ENCODE measurements at regions not wholly inside any gene's neighbourhood (a gene's known extent, or its start where the extent isn't known, plus 50 kb on each side); places are given as distances from the start of the nearest gene placed in this dataset.
"Not testable (repeated sequence)": the region's sequence is repeated elsewhere in the genome, so short reads cannot be mapped to it uniquely, and the experiment has no call there.

DNA sequence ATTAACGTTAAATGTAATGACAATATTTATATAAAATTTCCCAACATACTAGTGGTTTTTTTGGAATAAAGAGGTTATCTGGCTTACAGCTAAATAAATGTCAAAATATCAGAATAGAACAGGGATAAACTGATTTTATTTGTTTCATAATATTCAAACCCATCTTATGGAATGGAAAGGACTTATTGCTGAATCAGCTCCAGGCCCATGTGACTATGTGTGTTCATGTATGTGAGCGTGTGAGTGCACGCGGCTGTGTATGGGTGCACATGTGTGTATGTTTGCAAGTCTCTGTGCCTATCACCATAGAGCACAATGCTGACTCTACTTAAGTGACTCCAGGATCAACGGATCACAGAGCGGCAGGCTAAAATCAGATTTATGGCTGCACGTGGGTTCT is 392.3 kb upstream of the GRM7 start:
- H3K9me3 ChIP-seq: peaks cover 0 to 5% (median 0%) of the 10 kb centered on the region in 4 donors
- no peaks in the 10 kb centered on the region for H3K27me3 ChIP-seq
- no peaks in the 10 kb centered on the region for H3K36me3 ChIP-seq
- TF ChIP-seq POLR2A (IDR thresholded peaks at IDR 0.05): no peak
- TF ChIP-seq POLR2AphosphoS5 (IDR thresholded peaks at IDR 0.05): no peak
- no peak for TF ChIP-seq EP300 (IDR thresholded peaks at IDR 0.05)
- TF ChIP-seq, protein P1, sequence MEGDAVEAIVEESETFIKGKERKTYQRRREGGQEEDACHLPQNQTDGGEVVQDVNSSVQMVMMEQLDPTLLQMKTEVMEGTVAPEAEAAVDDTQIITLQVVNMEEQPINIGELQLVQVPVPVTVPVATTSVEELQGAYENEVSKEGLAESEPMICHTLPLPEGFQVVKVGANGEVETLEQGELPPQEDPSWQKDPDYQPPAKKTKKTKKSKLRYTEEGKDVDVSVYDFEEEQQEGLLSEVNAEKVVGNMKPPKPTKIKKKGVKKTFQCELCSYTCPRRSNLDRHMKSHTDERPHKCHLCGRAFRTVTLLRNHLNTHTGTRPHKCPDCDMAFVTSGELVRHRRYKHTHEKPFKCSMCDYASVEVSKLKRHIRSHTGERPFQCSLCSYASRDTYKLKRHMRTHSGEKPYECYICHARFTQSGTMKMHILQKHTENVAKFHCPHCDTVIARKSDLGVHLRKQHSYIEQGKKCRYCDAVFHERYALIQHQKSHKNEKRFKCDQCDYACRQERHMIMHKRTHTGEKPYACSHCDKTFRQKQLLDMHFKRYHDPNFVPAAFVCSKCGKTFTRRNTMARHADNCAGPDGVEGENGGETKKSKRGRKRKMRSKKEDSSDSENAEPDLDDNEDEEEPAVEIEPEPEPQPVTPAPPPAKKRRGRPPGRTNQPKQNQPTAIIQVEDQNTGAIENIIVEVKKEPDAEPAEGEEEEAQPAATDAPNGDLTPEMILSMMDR (IDR thresholded peaks at IDR 0.05): no peak
- WGBS, 5 donors: 87 to 94% (median 92%) methylated on average over 7 of the region's 7 CpGs
- no peaks in the 10 kb centered on the region for H3K4me1 ChIP-seq
- intact Hi-C loops (cut with DNase I; ENCODE audit: low total_unique reads): no loop called here
- H3K27ac ChIP-seq: no peak overlapping the region
- H3K4me3 ChIP-seq: no peak overlapping the region
- no peak for DNase-seq

DNA sequence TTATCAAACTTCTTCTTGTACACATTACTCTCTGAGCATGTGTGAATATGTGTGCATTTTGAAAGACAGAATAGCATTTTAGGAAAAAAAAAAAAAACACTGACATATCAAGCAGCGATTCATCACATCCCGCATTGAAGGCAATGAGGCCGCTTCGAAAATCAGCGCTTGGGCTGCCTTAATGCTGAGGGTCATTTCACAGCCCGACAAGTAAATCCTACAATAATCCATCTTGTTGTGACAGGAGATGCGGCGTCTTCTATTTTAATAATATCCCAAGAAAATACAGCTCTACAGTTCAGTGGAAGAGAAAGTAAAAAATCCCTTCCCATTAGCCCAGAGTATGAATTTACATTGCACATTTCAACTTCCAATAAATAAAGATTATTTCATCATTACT is 389.2 kb upstream of the GRM7 start:
- Histone ChIP-seq H3K27me3 (no peaks in the 10 kb centered on the region), H3K9me3 (no peaks in the 10 kb centered on the region), H3K4me3 (no peak overlapping the region), H3K36me3 (no peaks in the 10 kb centered on the region), H3K4me1 (no peaks in the 10 kb centered on the region), H3K27ac (no peak overlapping the region)
- intact Hi-C loops (cut with DNase I; ENCODE audit: low total_unique reads): no loop called here
- WGBS, 5 donors: 72 to 79% (median 74%) methylated on average over 8 of the region's 8 CpGs
- DNase-seq: no peak
- TF ChIP-seq EP300 (IDR thresholded peaks at IDR 0.05) (no peak), POLR2AphosphoS5 (IDR thresholded peaks at IDR 0.05) (no peak), POLR2A (IDR thresholded peaks at IDR 0.05) (no peak)
- TF ChIP-seq, protein P1 (IDR thresholded peaks at IDR 0.05): no peak

DNA sequence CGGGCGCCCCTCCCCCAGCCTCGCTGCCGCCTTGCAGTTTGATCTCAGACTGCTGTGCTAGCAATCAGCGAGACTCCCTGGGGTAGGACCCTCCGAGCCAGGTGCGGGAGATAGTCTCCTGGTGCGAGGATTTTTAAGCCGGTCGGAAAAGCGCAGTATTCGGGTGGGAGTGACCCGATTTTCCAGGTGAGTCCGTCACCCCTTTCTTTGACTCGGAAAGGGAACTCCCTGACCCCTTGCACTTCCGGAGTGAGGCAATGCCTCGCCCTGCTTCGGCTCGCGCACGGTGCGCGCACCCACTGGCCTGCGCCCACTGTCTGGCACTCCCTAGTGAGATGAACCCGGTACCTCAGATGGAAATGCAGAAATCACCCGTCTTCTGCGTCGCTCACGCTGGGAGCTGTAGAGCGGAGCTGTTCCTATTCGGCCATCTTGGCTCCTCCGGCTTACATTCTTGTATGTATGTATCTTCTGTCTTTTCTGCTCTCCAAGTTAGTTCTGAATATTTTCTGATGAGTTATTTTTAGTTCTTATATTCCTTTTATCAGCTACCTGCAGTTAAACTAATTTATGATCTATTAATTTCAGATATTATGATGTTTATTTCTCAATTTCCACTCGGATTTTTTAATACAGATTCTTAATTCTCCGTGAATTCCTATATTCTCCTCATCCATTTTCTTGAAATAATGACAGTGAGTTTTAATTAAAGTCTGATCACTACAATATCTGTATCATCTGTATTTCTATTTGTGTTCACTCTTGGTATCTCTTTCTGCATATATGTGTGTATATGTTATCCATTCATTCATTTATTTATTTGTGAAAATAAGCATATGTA is 370.2 kb upstream of the GRM7 start:
- DNase-seq; H3K4me3 ChIP-seq; H3K9me3 ChIP-seq; H3K27ac ChIP-seq; H3K36me3 ChIP-seq; H3K4me1 ChIP-seq; intact Hi-C loops (cut with DNase I; ENCODE audit: low total_unique reads); H3K27me3 ChIP-seq: not testable (repeated sequence)
- WGBS, 5 donors: 76 to 87% (median 80%) methylated on average over 22 to 33 of the region's 34 CpGs

DNA sequence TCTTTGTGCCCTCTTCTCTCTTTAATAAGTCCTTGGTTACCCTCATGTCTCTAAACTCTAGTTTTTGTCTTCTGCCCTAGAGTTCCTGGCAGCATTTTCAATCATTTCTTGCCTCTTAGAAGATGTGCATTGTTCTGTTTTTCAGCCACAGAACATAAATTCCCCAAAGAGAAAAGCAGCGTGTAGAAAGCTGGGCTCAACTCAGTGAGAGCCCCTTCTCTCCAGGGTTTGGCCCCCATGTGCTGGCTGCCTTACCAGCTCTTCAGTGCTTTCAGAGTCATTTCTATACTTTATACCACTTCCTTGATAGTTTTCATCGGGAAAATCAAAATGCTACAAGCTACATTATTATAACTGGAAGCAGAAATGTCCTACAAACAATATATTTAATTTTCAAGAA is 369.1 kb upstream of the GRM7 start:
- intact Hi-C loops (cut with DNase I; ENCODE audit: low total_unique reads): no loop called here
- peaks cover 0 to 5% (median 0%) of the 10 kb centered on the region in 4 donors for H3K9me3 ChIP-seq
- no peaks in the 10 kb centered on the region for H3K36me3 ChIP-seq
- H3K4me1 ChIP-seq: no peaks in the 10 kb centered on the region
- no peaks in the 10 kb centered on the region for H3K27me3 ChIP-seq
- TF ChIP-seq POLR2AphosphoS5 (IDR thresholded peaks at IDR 0.05): no peak
- TF ChIP-seq EP300 (IDR thresholded peaks at IDR 0.05): no peak
- TF ChIP-seq, protein P1 (IDR thresholded peaks at IDR 0.05): no peak
- no peak for TF ChIP-seq POLR2A (IDR thresholded peaks at IDR 0.05)
- H3K27ac ChIP-seq: no peak overlapping the region
- WGBS, 5 donors: 71 to 88% (median 85%) methylated on average over 2 of the region's 2 CpGs
- DNase-seq: no peak
- H3K4me3 ChIP-seq: no peak overlapping the region

DNA sequence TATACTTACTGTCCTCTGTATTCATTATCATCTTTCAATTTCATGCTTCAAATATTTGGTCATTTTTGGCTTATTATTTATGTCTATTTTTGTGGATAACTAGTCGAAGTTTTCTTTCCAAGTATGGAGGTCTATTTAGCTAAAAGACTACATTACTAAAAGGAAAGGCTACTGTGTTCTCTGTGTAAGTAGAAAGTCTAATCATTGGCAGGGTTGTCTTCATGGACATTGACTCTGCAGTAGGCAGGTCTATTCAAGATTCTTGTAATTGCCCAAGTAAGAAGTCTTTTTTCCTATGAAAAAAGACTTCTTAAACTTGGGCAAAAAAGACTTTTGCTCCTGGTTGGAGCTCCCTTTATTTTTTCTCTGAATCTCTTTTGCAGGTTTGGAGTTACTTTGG is 368.6 kb upstream of the GRM7 start:
- no peak for DNase-seq
- H3K27ac ChIP-seq: no peak overlapping the region
- intact Hi-C loops (cut with DNase I; ENCODE audit: low total_unique reads): no loop called here
- TF ChIP-seq EP300 (IDR thresholded peaks at IDR 0.05): no peak
- TF ChIP-seq POLR2AphosphoS5 (IDR thresholded peaks at IDR 0.05): no peak
- TF ChIP-seq, protein P1 (IDR thresholded peaks at IDR 0.05): no peak
- no peaks in the 10 kb centered on the region for H3K27me3 ChIP-seq
- H3K36me3 ChIP-seq: no peaks in the 10 kb centered on the region
- WGBS, 5 donors: 35 to 75% (median 65%) methylated on average over 1 of the region's 1 CpG
- H3K4me3 ChIP-seq: no peak overlapping the region
- peaks cover 0 to 5% (median 0%) of the 10 kb centered on the region in 4 donors for H3K9me3 ChIP-seq
- no peaks in the 10 kb centered on the region for H3K4me1 ChIP-seq

DNA sequence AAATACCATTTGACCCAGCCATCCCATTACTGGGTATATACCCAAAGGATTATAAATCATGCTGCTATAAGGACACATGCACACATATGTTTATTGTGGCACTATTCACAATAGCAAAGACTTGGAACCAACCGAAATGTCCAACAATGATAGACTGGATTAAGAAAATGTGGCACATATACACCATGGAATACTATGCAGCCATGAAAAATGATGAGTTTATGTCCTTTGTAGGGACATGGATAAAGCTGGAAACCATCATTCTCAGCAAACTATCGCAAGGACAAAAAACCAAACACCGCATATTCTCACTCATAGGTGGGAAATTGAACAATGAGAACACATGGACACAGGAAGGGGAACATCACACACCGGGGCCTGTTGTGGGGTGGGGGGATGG is 362.0 kb upstream of the GRM7 start:
- H3K27me3 ChIP-seq; H3K36me3 ChIP-seq; H3K4me1 ChIP-seq; DNase-seq; intact Hi-C loops (cut with DNase I; ENCODE audit: low total_unique reads); H3K9me3 ChIP-seq; H3K4me3 ChIP-seq; H3K27ac ChIP-seq: not testable (repeated sequence)
- 88 to 94% (median 90%) methylated on average over 4 of the region's 4 CpGs for whole genome bisulfite sequencing, 5 donors

All from stomach (tissue), 8 donors.